GM12892 (cell line): ENCODE measurements at regions not wholly inside any gene's neighbourhood (a gene's known extent, or its start where the extent isn't known, plus 50 kb on each side); places are given as distances from the start of the nearest gene placed in this dataset.

ENCODE experiments used
- DNase-seq: peaks from one replicate; pipeline ENCODE4 v3.0.0; 2011; ENCODE audit not compliant: insufficient read length
- FAIRE-seq: peaks from 2 replicates; lab custom pipeline; 2011; peaks lifted over from hg19 to GRCh38; lab: Jason Lieb, UNC
- POLR2A ChIP-seq: IDR thresholded peaks from 2 replicates; pipeline ENCODE4 v1.6.1; 2011; ENCODE audit warnings: low read depth, low read length, control low read depth
- POLR2AphosphoS5 ChIP-seq: IDR thresholded peaks from 2 replicates; pipeline ENCODE4 v1.6.1; 2011; ENCODE audit warnings: low read depth, low read length, control low read depth
- TAF1 ChIP-seq: IDR thresholded peaks from 2 replicates; pipeline ENCODE4 v1.6.1; 2011; ENCODE audit warnings: low read depth, mild to moderate bottlenecking, control low read depth, low read length, borderline replicate concordance

DNA sequence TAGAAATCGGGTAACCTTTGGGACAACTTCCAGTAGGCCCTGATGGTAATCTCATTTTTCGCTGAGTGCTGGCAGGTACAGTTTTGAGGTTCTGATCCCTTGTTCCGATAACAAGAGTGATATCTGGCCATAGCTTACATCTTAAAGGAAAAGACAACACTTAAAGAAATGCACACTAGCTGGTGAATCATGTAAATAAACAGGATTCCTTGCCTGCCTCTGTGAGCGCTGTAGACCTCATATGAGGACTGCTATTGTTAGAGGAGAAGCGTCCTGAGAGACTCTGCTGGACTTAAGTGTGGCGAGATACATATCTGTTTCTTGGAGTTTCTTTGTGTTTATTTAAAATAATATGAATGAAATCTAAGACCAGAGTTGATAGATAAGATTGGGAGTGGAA lies 149.3 kb upstream of the SLC4A4 start:
- FAIRE-seq (no peak), DNase-seq (no peak)
- TF ChIP-seq POLR2AphosphoS5 (no peak), TAF1 (no peak), POLR2A (no peak)

DNA sequence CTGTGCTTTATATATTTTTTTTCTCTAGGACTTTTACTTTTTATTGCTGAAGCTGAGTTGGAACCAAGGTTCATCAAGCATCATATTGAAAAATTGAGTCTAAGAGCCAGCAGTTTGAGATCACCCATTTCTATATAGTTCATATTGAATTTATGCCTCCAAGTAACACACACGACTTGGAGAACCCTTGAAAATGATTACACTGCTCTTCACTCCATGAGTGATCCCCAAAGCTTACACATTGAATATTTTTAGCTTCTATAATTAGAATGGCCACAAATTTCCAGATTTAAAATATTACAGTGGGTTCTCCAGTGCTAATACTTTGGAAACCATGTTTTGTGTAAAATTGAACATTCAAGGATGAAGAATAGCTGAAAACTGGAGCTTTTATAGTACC lies 144.4 kb upstream of the SLC4A4 start:
- FAIRE-seq (no peak), DNase-seq (no peak)
- TF ChIP-seq POLR2AphosphoS5 (no peak), TAF1 (no peak), POLR2A (no peak)

DNA sequence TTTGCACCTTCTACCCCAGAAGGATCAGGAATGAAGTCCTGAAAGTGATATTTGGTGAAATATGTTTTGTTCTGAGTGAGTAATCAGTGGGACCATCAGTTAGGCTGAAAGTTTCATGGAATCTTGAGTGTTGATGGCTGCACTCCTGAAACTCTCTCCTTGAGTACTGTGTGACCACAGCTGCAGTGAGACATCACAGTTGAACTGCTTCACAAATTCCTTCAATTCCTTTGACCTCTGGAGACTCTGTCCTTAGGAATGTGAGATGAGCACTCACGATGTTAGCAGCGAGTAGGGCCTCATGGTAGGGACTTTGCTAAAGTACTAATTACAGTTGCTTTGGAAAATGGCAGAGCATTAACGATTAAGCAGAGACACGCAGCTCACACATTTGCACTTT lies 142.9 kb upstream of the SLC4A4 start:
- no peak for TF ChIP-seq TAF1
- TF ChIP-seq POLR2AphosphoS5, result no peak
- no peak for FAIRE-seq
- DNase-seq, result no peak

DNA sequence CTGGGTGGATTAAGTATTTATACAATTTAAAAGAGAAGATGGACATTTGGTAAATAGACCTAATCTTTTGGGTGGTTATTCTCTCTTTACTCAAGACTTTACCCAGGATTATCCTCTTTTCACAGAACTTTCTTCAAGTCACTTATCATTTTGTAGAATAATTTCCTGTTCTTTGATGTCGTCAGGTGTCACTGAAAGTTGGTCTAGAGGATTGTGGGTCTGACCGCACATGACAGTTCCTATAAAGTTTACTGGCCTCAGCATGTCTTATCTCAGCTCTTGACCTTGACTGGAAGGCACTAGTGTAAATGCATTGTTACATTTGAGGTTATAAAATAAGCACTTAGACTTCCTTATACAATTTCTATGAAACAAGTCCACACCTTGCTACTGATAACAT lies 139.9 kb upstream of the SLC4A4 start:
- DNase-seq (no peak), FAIRE-seq (no peak)
- TF ChIP-seq TAF1, result no peak

DNA sequence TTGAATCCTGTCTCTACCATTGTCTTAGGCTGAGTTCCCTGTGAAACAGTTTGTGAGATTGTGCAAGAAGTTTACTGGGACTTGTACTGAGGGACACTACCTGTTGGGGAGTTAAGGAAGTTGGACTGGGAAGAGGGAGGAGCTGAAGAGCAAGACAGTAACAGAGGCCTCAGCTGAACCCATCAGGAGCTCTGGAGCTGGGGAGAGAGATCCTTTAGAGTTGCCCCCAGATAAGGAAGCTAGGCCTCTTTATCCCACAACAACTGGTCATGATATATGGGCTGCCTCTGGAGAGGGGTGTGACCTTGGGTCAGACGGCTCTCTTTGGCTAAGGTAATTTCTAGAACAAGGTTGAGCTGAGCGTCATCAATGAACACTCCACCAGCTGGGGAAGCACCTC lies 137.8 kb upstream of the SLC4A4 start:
- FAIRE-seq (no peak), DNase-seq (no peak)

DNA sequence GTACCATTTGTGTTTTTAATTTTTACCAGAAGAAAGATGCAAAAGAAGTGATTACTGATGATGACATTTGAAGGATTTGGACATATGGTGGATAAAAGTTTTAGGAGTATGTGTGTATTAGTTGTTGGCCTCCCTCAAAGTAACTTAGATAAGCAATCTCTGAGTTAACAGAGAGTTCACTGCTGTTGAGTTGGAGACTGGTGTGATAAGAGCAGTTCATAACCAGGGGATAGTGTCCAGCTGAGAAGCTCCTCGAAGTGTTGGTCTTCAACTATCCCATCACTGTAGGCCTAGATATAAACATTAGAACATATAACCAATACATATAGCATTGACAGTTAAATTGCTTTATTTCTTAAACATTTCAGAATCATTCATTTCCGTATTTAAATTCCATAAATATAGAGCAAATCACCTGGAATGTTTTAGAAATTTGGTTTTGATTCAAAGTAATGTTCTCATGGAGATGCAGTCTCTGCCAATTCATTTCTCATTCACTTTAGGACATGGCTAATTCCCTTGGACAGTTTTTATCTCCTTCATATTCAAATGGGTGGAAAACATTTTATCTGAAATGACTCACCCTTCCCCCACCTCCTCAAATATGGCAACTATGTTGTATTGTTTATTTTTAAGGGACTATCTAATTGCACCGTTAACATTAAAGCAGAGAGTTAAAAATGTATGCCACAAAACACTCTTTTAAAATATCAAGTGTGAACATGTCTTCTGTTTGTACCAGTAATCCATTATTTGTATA lies 136.8 kb upstream of the SLC4A4 start:
- TF ChIP-seq TAF1 (no peak), POLR2AphosphoS5 (no peak), POLR2A (no peak)
- FAIRE-seq, result no peak
- DNase-seq, result no peak

More for the DNA sequence above, 137.8 kb upstream of the SLC4A4 start:
- TF ChIP-seq POLR2A, result no peak
- no peak for TF ChIP-seq POLR2AphosphoS5
- TF ChIP-seq TAF1, result no peak

DNA sequence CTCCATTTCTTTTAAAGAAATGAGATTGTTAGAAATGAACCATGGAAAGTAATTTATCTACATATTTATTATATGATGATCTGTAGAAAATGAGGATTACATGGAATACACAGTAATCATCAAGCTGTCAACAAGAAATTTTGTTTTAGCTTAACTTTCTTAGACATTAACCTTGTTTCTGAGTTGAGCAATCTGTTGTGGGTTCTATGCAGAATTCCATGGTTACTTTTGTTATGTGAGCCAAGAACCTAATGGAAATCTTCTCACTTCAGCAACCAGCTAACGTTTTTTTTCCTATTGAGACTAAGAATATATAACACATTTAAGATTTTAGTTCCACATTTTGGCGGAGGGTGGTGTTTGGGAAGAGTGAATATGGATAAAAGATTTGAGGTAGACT lies 136.1 kb upstream of the SLC4A4 start:
- no peak for FAIRE-seq
- no peak for TF ChIP-seq TAF1
- no peak for TF ChIP-seq POLR2AphosphoS5
- no peak for TF ChIP-seq POLR2A
- no peak for DNase-seq

DNA sequence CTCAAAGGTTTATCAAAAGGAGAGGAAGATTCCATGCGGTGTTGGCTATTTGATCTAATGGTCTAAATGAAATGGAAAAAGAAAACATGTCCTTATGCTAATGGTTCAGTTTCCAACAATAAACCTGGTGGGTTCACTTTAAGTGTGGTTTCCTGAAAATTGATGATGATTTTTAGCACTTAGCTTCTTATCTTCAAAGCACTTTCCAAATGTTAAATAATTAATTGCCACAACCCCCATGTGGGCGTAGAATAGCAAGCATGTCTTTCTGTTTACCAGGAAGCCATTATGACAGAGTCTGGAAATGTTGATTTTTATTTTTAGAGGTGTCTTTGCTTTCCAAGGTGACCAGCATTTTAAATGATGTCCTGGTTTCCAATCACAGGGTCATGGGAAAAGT lies 134.8 kb upstream of the SLC4A4 start:
- TF ChIP-seq POLR2A, result no peak
- no peak for TF ChIP-seq TAF1
- TF ChIP-seq POLR2AphosphoS5, result no peak
- FAIRE-seq (no peak), DNase-seq (no peak)

DNA sequence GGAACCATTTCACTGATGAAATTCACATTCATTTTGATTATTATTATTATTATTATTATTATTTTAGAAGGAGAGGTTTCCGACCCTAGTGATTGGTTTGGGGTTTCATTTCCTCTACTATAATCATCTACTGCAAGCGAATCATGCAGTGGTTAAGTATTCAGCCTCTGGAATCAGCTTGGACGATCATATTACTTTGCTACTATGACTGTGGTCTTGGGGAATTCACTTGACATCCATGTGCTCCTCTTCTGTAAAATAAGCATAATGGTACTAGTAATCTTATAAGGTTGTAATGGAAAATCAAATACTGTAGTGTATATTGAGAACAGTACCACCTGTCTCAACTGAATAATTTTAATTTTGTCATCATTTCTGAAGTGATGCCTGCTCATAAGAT lies 132.1 kb upstream of the SLC4A4 start:
- FAIRE-seq (no peak), DNase-seq (no peak)
- TF ChIP-seq POLR2AphosphoS5 (no peak), POLR2A (no peak), TAF1 (no peak)

DNA sequence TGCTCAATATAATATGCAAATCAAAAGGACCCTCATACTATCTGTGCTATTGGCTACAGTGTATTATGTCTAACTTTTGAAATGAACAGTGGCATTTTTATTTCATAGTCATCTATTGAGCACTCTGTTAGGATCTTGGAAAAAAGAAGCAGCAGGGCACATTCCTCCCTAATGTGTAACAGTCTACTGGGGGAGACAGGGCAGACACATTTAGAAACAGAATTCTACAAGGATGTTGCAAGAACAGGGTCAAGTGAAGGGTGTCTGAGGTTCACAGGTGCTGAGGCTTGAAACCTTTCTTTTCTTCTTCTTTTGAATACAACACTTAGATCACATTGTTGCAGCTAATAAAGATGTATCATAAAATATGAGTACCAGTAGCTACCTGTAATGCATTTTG lies 129.7 kb upstream of the SLC4A4 start:
- DNase-seq, result no peak
- no peak for FAIRE-seq

DNA sequence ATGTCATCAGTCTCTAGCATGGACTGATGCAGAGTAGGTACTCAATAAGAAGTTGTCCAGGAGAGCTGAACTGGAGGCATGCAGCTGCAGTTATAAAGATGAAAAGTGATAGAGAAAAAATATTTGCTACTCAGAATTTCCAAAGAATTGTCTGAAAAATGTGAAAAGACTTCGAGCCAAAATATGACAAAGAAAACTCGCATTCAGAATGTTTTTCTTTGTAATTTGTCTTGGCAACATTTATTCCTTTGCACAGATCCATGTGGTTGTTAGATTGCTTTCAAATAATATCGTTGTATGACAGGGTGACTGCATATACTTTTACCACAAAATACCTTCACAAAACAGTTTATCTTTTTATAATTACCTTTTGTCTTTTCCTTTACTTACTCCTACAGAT lies 128.0 kb upstream of the SLC4A4 start:
- TF ChIP-seq TAF1 (no peak), POLR2A (no peak), POLR2AphosphoS5 (no peak)
- FAIRE-seq (no peak), DNase-seq (no peak)

More for the DNA sequence above, 129.7 kb upstream of the SLC4A4 start:
- no peak for TF ChIP-seq TAF1
- TF ChIP-seq POLR2A, result no peak
- TF ChIP-seq POLR2AphosphoS5, result no peak

DNA sequence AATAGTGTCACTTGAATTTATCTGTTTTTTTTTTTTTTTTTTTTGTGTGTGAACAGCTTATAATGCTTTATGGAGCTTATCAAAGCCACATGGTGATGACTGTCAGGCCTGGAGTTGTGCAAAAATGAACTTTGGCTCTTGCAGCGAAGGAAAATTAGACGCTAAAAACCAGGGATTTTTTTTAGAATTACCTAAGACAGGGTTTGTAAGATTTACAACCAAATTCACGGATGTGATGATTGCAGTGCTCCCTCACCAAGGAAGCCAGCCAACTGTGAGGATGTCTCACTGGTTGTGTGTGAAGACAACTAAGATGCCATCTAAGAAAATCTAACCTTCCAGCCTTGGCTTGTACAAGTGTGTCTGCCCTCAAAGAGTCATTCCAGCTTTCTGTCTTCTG lies 127.1 kb upstream of the SLC4A4 start:
- FAIRE-seq (no peak), DNase-seq (no peak)
- no peak for TF ChIP-seq TAF1
- no peak for TF ChIP-seq POLR2A
- no peak for TF ChIP-seq POLR2AphosphoS5

DNA sequence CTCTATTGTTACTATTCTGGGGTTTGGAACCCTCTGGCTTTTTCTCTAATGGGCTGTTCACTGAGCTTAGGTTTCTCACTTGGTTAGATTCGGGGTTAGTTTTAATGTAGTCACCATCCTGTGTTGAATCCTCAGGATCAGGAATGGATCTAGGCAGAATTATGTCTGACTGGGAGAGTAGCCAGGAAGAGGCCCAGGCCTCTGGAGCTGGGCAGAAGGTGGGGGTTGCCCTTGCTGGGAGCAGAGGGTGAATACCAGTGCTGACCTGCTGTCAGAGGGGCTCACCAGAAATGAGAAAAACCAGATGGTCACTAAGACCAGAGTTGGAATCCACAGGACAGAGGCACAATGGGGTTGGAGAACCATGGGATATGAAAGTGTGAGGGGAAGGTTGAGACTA lies 126.6 kb upstream of the SLC4A4 start:
- no peak for TF ChIP-seq TAF1
- no peak for TF ChIP-seq POLR2A
- no peak for FAIRE-seq
- no peak for DNase-seq
